Neural progenitor cell (in vitro differentiated cells): ENCODE measurements at regions not wholly inside any gene's neighbourhood (a gene's known extent, or its start where the extent isn't known, plus 50 kb on each side); places are given as distances from the start of the nearest gene placed in this dataset.

Experiments used
- DNase-seq: peaks from one replicate; pipeline ENCODE4 v3.0.0-alpha.2; 2016; ENCODE audit warnings: low spot score
- H2AFZ ChIP-seq: fragments of 200-600 bp; sonication (generic); replicated peaks from 2 replicates; pipeline ENCODE4 v1.6.1; 2016; ENCODE audit warnings: antibody characterized with exemption
- H3F3A ChIP-seq: fragments of 200-600 bp; sonication (generic); 2 replicates; pipeline ENCODE4 v1.6.1; 2016; ENCODE audit warnings: antibody characterized with exemption, low read depth
- H3K27ac ChIP-seq: fragments of 200-600 bp; sonication (generic); 2 replicates; pipeline ENCODE4 v1.5.1; 2016; ENCODE audit warnings: mild to moderate bottlenecking
- H3K27me3 ChIP-seq: fragments of 200-600 bp; sonication (generic); 2 replicates; pipeline ENCODE4 v1.6.1; 2016; ENCODE audit warnings: mild to moderate bottlenecking, moderate library complexity
- H3K36me3 ChIP-seq: fragments of 200-600 bp; sonication (generic); 2 replicates; pipeline ENCODE4 v1.5.1; 2016
- H3K4me1 ChIP-seq: fragments of 200-600 bp; sonication (generic); 2 replicates; pipeline ENCODE4 v1.6.1; 2016; ENCODE audit warnings: mixed run types
- H3K4me2 ChIP-seq: fragments of 200-600 bp; sonication (generic); 2 replicates; pipeline ENCODE4 v1.6.1; 2016
- H3K4me3 ChIP-seq: fragments of 200-600 bp; sonication (generic); 2 replicates; pipeline ENCODE4 v1.5.1; 2016
- H3K79me2 ChIP-seq: fragments of 200-600 bp; sonication (generic); 2 replicates; pipeline ENCODE4 v1.6.1; 2016; ENCODE audit warnings: low read depth
- H3K9ac ChIP-seq: fragments of 200-600 bp; sonication (generic); 2 replicates; pipeline ENCODE4 v1.6.1; 2016
- H3K9me3 ChIP-seq: fragments of 200-600 bp; sonication (generic); 2 replicates; pipeline ENCODE4 v1.5.1; 2016; ENCODE audit warnings: low read depth
- H4K20me1 ChIP-seq: fragments of 200-600 bp; sonication (generic); 2 replicates; pipeline ENCODE4 v1.6.1; 2016; ENCODE audit warnings: low read depth
- H3K27ac Mint-ChIP-seq: 3 replicates; pipeline ENCODE4 v1.8.0; 2021; ENCODE audit warnings: mixed read lengths
- H3K27me3 Mint-ChIP-seq: 2 replicates; pipeline ENCODE4 v1.8.0; 2022; ENCODE audit warnings: low read depth, mild to moderate bottlenecking, inconsistent platforms, moderate library complexity, mixed read lengths; ENCODE audit not compliant: insufficient read depth
- H3K36me3 Mint-ChIP-seq: 3 replicates; pipeline ENCODE4 v1.8.0; 2021; ENCODE audit warnings: mixed read lengths
- H3K4me1 Mint-ChIP-seq: 3 replicates; pipeline ENCODE4 v1.8.0; 2021; ENCODE audit warnings: mixed read lengths
- H3K4me3 Mint-ChIP-seq: 3 replicates; pipeline ENCODE4 v1.8.0; 2021; ENCODE audit warnings: mild to moderate bottlenecking, moderate library complexity, mixed read lengths
- H3K9me3 Mint-ChIP-seq: 3 replicates; pipeline ENCODE4 v1.8.0; 2020; ENCODE audit warnings: mixed read lengths
- CTCF ChIP-seq: fragments of 200-600 bp; sonication (generic); IDR thresholded peaks from 2 replicates; pipeline ENCODE4 v1.5.1; 2017; ENCODE audit warnings: antibody characterized with exemption, mild to moderate bottlenecking
- EZH2 ChIP-seq: fragments of 200-600 bp; sonication (generic); IDR thresholded peaks from 2 replicates; pipeline ENCODE4 v1.6.1; 2017; ENCODE audit warnings: antibody characterized with exemption, mild to moderate bottlenecking, moderate library complexity
- EZH2phosphoT487 ChIP-seq: fragments of 200-600 bp; sonication (generic); IDR thresholded peaks from 2 replicates; pipeline ENCODE4 v1.6.1; 2017; ENCODE audit warnings: antibody characterized with exemption

- DNase-seq, result no peak
- H3K27me3 ChIP-seq, result no peaks in the 10 kb centered on the region
- no peak overlapping the region for H3K9ac ChIP-seq
- TF ChIP-seq EZH2phosphoT487 (no peak), CTCF (no peak), EZH2 (no peak)
- no peaks in the 10 kb centered on the region for H3K36me3 ChIP-seq
- no peaks in the 10 kb centered on the region for H3K27me3 Mint-ChIP-seq
- H3K27ac Mint-ChIP-seq, result no peak overlapping the region
- H3K36me3 Mint-ChIP-seq, result no peaks in the 10 kb centered on the region
- no peaks in the 10 kb centered on the region for H3F3A ChIP-seq
- no peak overlapping the region for H3K4me3 Mint-ChIP-seq
- peaks cover 4% of the 10 kb centered on the region for H3K9me3 ChIP-seq
- no peak overlapping the region for H3K4me2 ChIP-seq
- no peaks in the 10 kb centered on the region for H4K20me1 ChIP-seq
- no peaks in the 10 kb centered on the region for H3K79me2 ChIP-seq
- no peak overlapping the region for H2AFZ ChIP-seq
- H3K4me1 Mint-ChIP-seq, result no peaks in the 10 kb centered on the region
- no peak overlapping the region for H3K4me3 ChIP-seq
- no peak overlapping the region for H3K27ac ChIP-seq
- no peaks in the 10 kb centered on the region for H3K4me1 ChIP-seq
- no peaks in the 10 kb centered on the region for H3K9me3 Mint-ChIP-seq
Measured at GRCh38 chr6:49038294-49038822, 424.7 kb downstream of the MMUT start.

DNA sequence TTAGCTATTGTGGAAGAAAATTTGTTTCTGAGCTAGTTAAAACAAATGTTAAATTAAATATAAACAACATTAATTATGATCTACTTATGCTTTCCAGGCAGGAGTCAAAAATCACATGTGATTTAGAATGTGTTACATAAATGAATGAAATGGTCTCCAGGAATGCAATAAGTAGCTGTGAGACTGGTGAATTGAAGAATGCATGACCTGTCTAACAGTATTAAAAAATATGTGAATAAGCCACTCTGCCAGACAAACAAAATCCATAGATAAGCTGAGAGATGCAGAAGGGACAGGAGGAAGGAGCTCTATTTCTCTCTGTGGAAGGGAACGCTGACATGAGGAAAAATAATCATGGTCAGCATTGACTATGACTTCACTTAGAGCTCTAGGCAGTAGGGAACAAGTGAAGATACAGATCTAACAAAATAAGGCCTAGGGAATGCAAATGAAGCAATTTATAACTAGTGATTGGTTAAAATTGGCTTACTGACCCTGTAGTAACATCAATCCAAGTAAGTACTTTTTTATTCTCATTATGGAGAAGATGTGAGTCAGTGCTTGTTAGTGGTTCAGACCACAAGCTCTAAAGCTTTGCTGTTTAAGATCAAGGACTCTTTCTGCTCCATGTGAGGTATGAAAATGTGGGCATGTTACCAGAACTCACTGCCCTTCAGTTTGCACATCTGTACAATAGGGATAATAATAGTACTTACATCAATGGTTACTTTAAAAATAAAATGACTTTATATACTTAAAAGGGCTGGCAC lies 432.6 kb downstream of the MMUT start:
- H3K79me2 ChIP-seq, result no peaks in the 10 kb centered on the region
- no peaks in the 10 kb centered on the region for H3K9me3 ChIP-seq
- H3K27me3 ChIP-seq, result no peaks in the 10 kb centered on the region
- DNase-seq, result no peak
- Mint-ChIP-seq H3K9me3 (no peaks in the 10 kb centered on the region), H3K4me1 (no peaks in the 10 kb centered on the region), H3K4me3 (no peak overlapping the region), H3K27ac (no peak overlapping the region), H3K27me3 (no peaks in the 10 kb centered on the region), H3K36me3 (no peaks in the 10 kb centered on the region)
- TF ChIP-seq EZH2 (no peak), CTCF (no peak), EZH2phosphoT487 (no peak)
- H3F3A ChIP-seq, result no peaks in the 10 kb centered on the region
- no peak overlapping the region for H3K4me3 ChIP-seq
- H3K4me2 ChIP-seq, result no peak overlapping the region
- no peaks in the 10 kb centered on the region for H3K36me3 ChIP-seq
- H2AFZ ChIP-seq, result no peak overlapping the region
- H3K27ac ChIP-seq, result no peak overlapping the region
- no peaks in the 10 kb centered on the region for H3K4me1 ChIP-seq
- H3K9ac ChIP-seq, result no peak overlapping the region
- H4K20me1 ChIP-seq, result no peaks in the 10 kb centered on the region

- no peak overlapping the region for H3K4me2 ChIP-seq
- H3K27me3 Mint-ChIP-seq, result no peaks in the 10 kb centered on the region
- no peak for DNase-seq
- H3K4me3 ChIP-seq, result no peak overlapping the region
- H3F3A ChIP-seq, result no peaks in the 10 kb centered on the region
- H3K36me3 Mint-ChIP-seq, result no peaks in the 10 kb centered on the region
- no peaks in the 10 kb centered on the region for H3K4me1 ChIP-seq
- H3K9me3 ChIP-seq, result no peaks in the 10 kb centered on the region
- no peaks in the 10 kb centered on the region for H3K27me3 ChIP-seq
- TF ChIP-seq EZH2phosphoT487, result no peak
- no peak for TF ChIP-seq CTCF
- TF ChIP-seq EZH2, result no peak
- H3K4me3 Mint-ChIP-seq, result no peak overlapping the region
- H3K9ac ChIP-seq, result no peak overlapping the region
- H4K20me1 ChIP-seq, result no peaks in the 10 kb centered on the region
- no peaks in the 10 kb centered on the region for H3K79me2 ChIP-seq
- no peak overlapping the region for H3K27ac ChIP-seq
- H3K4me1 Mint-ChIP-seq, result no peaks in the 10 kb centered on the region
- no peak overlapping the region for H2AFZ ChIP-seq
- H3K9me3 Mint-ChIP-seq, result no peaks in the 10 kb centered on the region
- H3K36me3 ChIP-seq, result no peaks in the 10 kb centered on the region
- H3K27ac Mint-ChIP-seq, result no peak overlapping the region
Measured at GRCh38 chr6:49027644-49028043, 435.4 kb downstream of the MMUT start.
